PC-9 (cell line): ENCODE measurements at regions not wholly inside any gene's neighbourhood (a gene's known extent, or its start where the extent isn't known, plus 50 kb on each side); places are given as distances from the start of the nearest gene placed in this dataset.

ENCODE experiments used
- CTCF ChIP-seq: fragments of 200-600 bp; sonication (generic); conservative IDR thresholded peaks from 2 replicates; pipeline ENCODE4 v1.6.1; 2017; ENCODE audit warnings: mixed run types, antibody characterized with exemption, mild to moderate bottlenecking, moderate library complexity
- EZH2 ChIP-seq: fragments of 200-600 bp; sonication (generic); IDR thresholded peaks from 2 replicates; pipeline ENCODE4 v1.8.0; 2017; ENCODE audit warnings: antibody characterized with exemption, low read depth

- TF ChIP-seq CTCF (no peak), EZH2 (no peak)
These were observed 58.0 kb downstream of the SHOC1 start for GRCh38 chr9:111736714-111737113.
